Ishikawa (cell line): ENCODE measurements at regions not wholly inside any gene's neighbourhood (a gene's known extent, or its start where the extent isn't known, plus 50 kb on each side); places are given as distances from the start of the nearest gene placed in this dataset.

ENCODE experiments used
- CEBPB ChIP-seq: IDR thresholded peaks from 2 replicates; pipeline ENCODE4 v1.6.1; 2012
- CREB1 ChIP-seq: IDR thresholded peaks from 2 replicates; pipeline ENCODE4 v1.6.1; 2012; ENCODE audit warnings: low read depth
- EGR1 ChIP-seq: IDR thresholded peaks from 2 replicates; pipeline ENCODE4 v1.6.1; 2012
- EP300 ChIP-seq: IDR thresholded peaks from 2 replicates; pipeline ENCODE4 v1.6.1; 2012; ENCODE audit warnings: borderline replicate concordance
- FOXM1 ChIP-seq: IDR thresholded peaks from 2 replicates; pipeline ENCODE4 v1.6.1; 2012; ENCODE audit warnings: low read depth, borderline replicate concordance
- MAX ChIP-seq: IDR thresholded peaks from 2 replicates; pipeline ENCODE4 v1.6.1; 2012
- NFIC ChIP-seq: IDR thresholded peaks from 2 replicates; pipeline ENCODE4 v1.6.1; 2012
- RAD21 ChIP-seq: IDR thresholded peaks from 2 replicates; pipeline ENCODE4 v1.6.1; 2012; ENCODE audit warnings: low read depth
- REST ChIP-seq: IDR thresholded peaks from 2 replicates; pipeline ENCODE4 v1.6.1; 2012; ENCODE audit warnings: low read depth, mild to moderate bottlenecking
- TAF1 ChIP-seq: IDR thresholded peaks from 2 replicates; pipeline ENCODE4 v1.6.1; 2012; ENCODE audit warnings: low read depth, mild to moderate bottlenecking
- TCF12 ChIP-seq: IDR thresholded peaks from 2 replicates; pipeline ENCODE4 v1.6.1; 2012; ENCODE audit warnings: low read depth
- TEAD4 ChIP-seq: IDR thresholded peaks from 2 replicates; pipeline ENCODE4 v1.6.1; 2012
- USF1 ChIP-seq: IDR thresholded peaks from 2 replicates; pipeline ENCODE4 v1.6.1; 2012
- YY1 ChIP-seq: IDR thresholded peaks from 2 replicates; pipeline ENCODE4 v1.6.1; 2012; ENCODE audit warnings: low read depth
- ZBTB7A ChIP-seq: IDR thresholded peaks from 2 replicates; pipeline ENCODE4 v1.6.1; 2012; ENCODE audit warnings: low read depth

DNA sequence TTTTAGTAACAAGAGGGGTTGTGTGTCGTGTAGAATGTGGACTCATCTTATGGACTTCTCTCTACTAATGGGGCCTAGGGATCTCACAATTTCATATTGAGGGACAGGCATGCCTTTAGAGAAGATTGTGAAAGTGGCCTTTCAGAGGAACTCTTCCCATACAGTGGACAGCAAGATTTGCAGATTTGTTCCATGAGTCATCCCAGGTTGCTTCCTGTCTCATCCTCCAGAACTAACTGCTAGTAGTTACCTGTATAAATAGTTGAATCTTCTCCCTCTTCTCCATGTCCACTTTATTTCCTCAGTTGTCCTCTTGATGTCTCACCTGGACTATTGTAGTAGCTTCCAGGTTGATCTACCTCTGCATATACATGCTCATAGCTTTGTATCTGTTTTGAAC is 997.5 kb upstream of the CTNND2 start:
- no peak for TF ChIP-seq TCF12
- no peak for TF ChIP-seq MAX
- no peak for TF ChIP-seq FOXM1
- TF ChIP-seq TEAD4, result no peak
- TF ChIP-seq EGR1, result no peak
- no peak for TF ChIP-seq YY1
- no peak for TF ChIP-seq CREB1
- no peak for TF ChIP-seq CEBPB
- no peak for TF ChIP-seq REST
- TF ChIP-seq NFIC, result no peak
- TF ChIP-seq RAD21, result no peak
- no peak for TF ChIP-seq TAF1
- no peak for TF ChIP-seq EP300
- TF ChIP-seq ZBTB7A, result no peak
- TF ChIP-seq USF1, result no peak

DNA sequence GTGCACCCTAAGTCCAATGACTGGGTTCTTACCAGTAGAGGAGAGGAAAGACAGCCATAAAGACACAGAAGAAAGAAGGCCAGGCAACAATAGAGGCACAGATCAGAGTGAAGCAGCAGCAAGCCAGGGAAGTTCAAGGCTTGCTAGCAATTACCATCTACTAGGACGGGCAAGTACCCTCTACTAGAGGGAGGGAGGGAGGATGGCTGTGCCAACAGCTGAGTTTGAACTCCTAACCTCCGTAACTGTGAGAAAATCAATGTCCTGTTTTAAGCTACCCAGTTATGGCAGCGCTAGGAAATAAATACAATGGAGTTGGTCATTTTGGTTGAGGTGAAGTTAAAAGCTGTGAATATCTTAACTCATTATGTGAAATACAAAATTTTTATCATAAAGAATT is 991.8 kb upstream of the CTNND2 start:
- TF ChIP-seq ZBTB7A (no peak), USF1 (no peak), YY1 (no peak), CREB1 (no peak), RAD21 (no peak), TAF1 (no peak), TCF12 (no peak), MAX (no peak), TEAD4 (no peak), EP300 (no peak), EGR1 (no peak), FOXM1 (no peak), NFIC (no peak), REST (no peak), CEBPB (no peak)

GRCh38 chr5:12885018-12885417 is 980.8 kb upstream of the CTNND2 start:
- TF ChIP-seq TCF12 (no peak), CEBPB (no peak), NFIC (no peak), EGR1 (no peak), RAD21 (no peak), TEAD4 (no peak), REST (no peak)

DNA sequence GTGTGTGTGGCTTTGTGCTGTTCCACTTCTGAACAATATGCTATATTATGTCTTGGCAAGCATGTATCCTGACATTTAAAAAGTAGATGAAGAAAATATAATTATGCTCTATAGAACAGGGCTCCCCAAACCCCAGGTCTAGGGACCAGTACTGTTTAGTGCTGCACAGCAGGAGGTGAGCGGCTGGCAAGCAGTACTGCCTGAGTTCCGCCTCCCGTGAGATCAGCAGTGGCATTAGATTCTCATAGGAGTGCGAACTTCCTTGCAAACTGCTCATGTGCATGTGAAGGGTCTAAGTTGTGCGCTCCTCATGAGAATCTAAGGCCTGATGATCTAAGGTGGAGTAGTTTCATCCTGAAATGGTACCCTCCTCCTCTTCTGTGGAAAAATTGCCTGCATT is 979.1 kb upstream of the CTNND2 start:
- TF ChIP-seq TEAD4 (no peak), MAX (no peak), NFIC (no peak), TCF12 (no peak), CREB1 (no peak), YY1 (no peak), ZBTB7A (no peak), CEBPB (no peak), RAD21 (no peak), FOXM1 (no peak), EP300 (no peak)
